Spleen (tissue), 11 donors: ENCODE measurements at regions not wholly inside any gene's neighbourhood (a gene's known extent, or its start where the extent isn't known, plus 50 kb on each side); places are given as distances from the start of the nearest gene placed in this dataset.
"Not testable (repeated sequence)": the region's sequence is repeated elsewhere in the genome, so short reads cannot be mapped to it uniquely, and the experiment has no call there.

ENCODE experiments used
- DNase-seq: peaks from one replicate; pipeline ENCODE4 v3.0.0-alpha.2; 2020
- H3K27ac ChIP-seq, 8 donors: fragments of 200-600 bp; sonication (generic) in 7 of 8; 1 replicate in 4 of 8; 2 replicates in 4 of 8; pipeline versions ENCODE4 v1.5.0 to v1.8.0; 2016 to 2021; ENCODE audit warnings: inconsistent platforms in 4 of 8, mild to moderate bottlenecking in 4 of 8, moderate library complexity in 1 of 8
- H3K27me3 ChIP-seq, 7 donors: fragments of 200-600 bp; sonication (generic) in 6 of 7; replicated peaks in 1 of 7; 1 replicate in 4 of 7; 2 replicates in 3 of 7; pipeline versions ENCODE4 v1.5.0 to v1.8.0; 2016 to 2021; ENCODE audit warnings: inconsistent platforms in 3 of 7, mild to moderate bottlenecking in 1 of 7
- H3K36me3 ChIP-seq, 6 donors: fragments of 200-600 bp; sonication (generic) in 5 of 6; 1 replicate in 4 of 6; 2 replicates in 2 of 6; pipeline versions ENCODE4 v1.5.0 to v1.8.0; 2016 to 2021; ENCODE audit warnings: inconsistent platforms in 2 of 6
- H3K4me1 ChIP-seq, 6 donors: fragments of 200-600 bp; sonication (generic) in 5 of 6; 1 replicate in 3 of 6; 2 replicates in 3 of 6; pipeline versions ENCODE4 v1.5.0 to v1.8.0; 2016 to 2021; ENCODE audit warnings: inconsistent platforms in 3 of 6
- H3K4me3 ChIP-seq, 8 donors: fragments of 200-600 bp; sonication (generic) in 7 of 8; 1 replicate in 4 of 8; 2 replicates in 4 of 8; pipeline versions ENCODE4 v1.5.0 to v1.8.0; 2016 to 2021; ENCODE audit warnings: inconsistent platforms in 4 of 8, mild to moderate bottlenecking in 4 of 8, moderate library complexity in 2 of 8
- H3K9me3 ChIP-seq, 8 donors: fragments of 200-600 bp; sonication (generic) in 7 of 8; 1 replicate in 4 of 8; 2 replicates in 4 of 8; pipeline versions ENCODE4 v1.5.0 to v1.8.0; 2016 to 2021; ENCODE audit warnings: inconsistent platforms in 4 of 8
- CTCF ChIP-seq, 11 experiments: fragments of 200-600 bp in 7 of 11; fragments of 450-650 bp in 4 of 11; sonication (generic) in 4 of 11; IDR thresholded peaks in 8 of 11; conservative IDR thresholded peaks in 3 of 11; 1 replicate in 7 of 11; 2 replicates in 4 of 11; pipeline versions ENCODE4 v1.4.0 to v1.8.0; 2016 to 2021; ENCODE audit warnings: antibody characterized with exemption in 11 of 11, inconsistent platforms in 4 of 11, mild to moderate bottlenecking in 1 of 11
- POLR2A ChIP-seq, 3 donors: fragments of 450-650 bp; IDR thresholded peaks; one replicate each; pipeline ENCODE4 v1.5.1; 2017; ENCODE audit warnings: antibody characterized with exemption in 3 of 3, mild to moderate bottlenecking in 1 of 3
- POLR2AphosphoS5 ChIP-seq, 3 donors: sonication (generic); formaldehyde crosslinking; IDR thresholded peaks; one replicate each; pipeline ENCODE4 v1.5.1; 2017; ENCODE audit warnings: antibody characterized with exemption in 3 of 3
- WGBS, 5 donors: extraction: QIAGEN DNeasy Blood & Tissue Kit in 3 of 5; methylation state at CpG; one replicate each; pipeline versions ENCODE4 v1.1.5 to v1.1.7; 2013 to 2018; 5-methylcytosine and 5-hydroxymethylcytosine counted together
- intact Hi-C: fragments of 100-400 bp; cut with DNase I; formaldehyde crosslinking; loops from one replicate; pipeline ENCODE4 v1.15.0; 2023; ENCODE audit warnings: low total_unique reads
- donor health status: healthy with polysubstance abuse.
- donor health status: DM: no; HTN: no; CAD: no; lungs with moderate emphysema.
- donor health status: DM: no; HTN: no; CAD: no.
- donor health status: Bipolar disorder and iron deficiency.
- donor health status: healthy.
- donor health status: DM: no; HTN: no; CAD: no.
- donor health status: DM: yes; HTN: yes; CAD: no.

- no peak overlapping the region for H3K4me3 ChIP-seq
- H3K27ac ChIP-seq, result no peak overlapping the region
- no peaks in the 10 kb centered on the region for H3K27me3 ChIP-seq
- 19 to 36% (median 26%) methylated on average over 2 of the region's 2 CpGs for WGBS, 5 donors
- no peaks in the 10 kb centered on the region for H3K4me1 ChIP-seq
- no peaks in the 10 kb centered on the region for H3K36me3 ChIP-seq
- no peaks in the 10 kb centered on the region for H3K9me3 ChIP-seq
- no peak for DNase-seq
- intact Hi-C loops, result no loop called here
- TF ChIP-seq POLR2AphosphoS5 (IDR thresholded peaks at IDR 0.05) (no peak), POLR2A (IDR thresholded peaks at IDR 0.05) (no peak), CTCF (IDR thresholded peaks at IDR 0.05 in 8 of 11, conservative IDR thresholded peaks at IDR 0.05 in 3 of 11) (no peak)
Observed at GRCh38 chrX:142637206-142637605, 388.5 kb upstream of the SPANXN4 start.

- TF ChIP-seq POLR2AphosphoS5 (IDR thresholded peaks at IDR 0.05) (no peak), POLR2A (IDR thresholded peaks at IDR 0.05) (no peak)
- whole genome bisulfite sequencing, 5 donors, result 51 to 73% (median 63%) methylated on average over 3 of the region's 3 CpGs
- Histone ChIP-seq H3K36me3 (no peaks in the 10 kb centered on the region), H3K4me1 (no peaks in the 10 kb centered on the region), H3K9me3 (no peaks in the 10 kb centered on the region), H3K4me3 (no peak overlapping the region), H3K27me3 (no peaks in the 10 kb centered on the region), H3K27ac (no peak overlapping the region)
- no peak for DNase-seq
- intact Hi-C loops, result no loop called here
Observed at GRCh38 chrX:142616636-142617035, 409.1 kb upstream of the SPANXN4 start.

GRCh38 chrX:142613403-142613802, 408.3 kb upstream of the MAGEC2 start:
- Histone ChIP-seq H3K36me3 (no peaks in the 10 kb centered on the region), H3K27ac (no peak overlapping the region), H3K4me3 (no peak overlapping the region), H3K4me1 (no peaks in the 10 kb centered on the region), H3K9me3 (no peaks in the 10 kb centered on the region), H3K27me3 (no peaks in the 10 kb centered on the region)
- no peak for DNase-seq
- no peak for TF ChIP-seq POLR2A (IDR thresholded peaks at IDR 0.05)
- intact Hi-C loops, result no loop called here

- H3K9me3 ChIP-seq, H3K27me3 ChIP-seq, H3K27ac ChIP-seq, H3K36me3 ChIP-seq, H3K4me1 ChIP-seq, intact Hi-C loops, H3K4me3 ChIP-seq, DNase-seq: not testable (repeated sequence)
- 69 to 94% (median 83%) methylated on average over 4 to 10 of the region's 10 CpGs for WGBS, 5 donors
Observed at GRCh38 chrX:142606629-142607028, 401.5 kb upstream of the MAGEC2 start.

- 76 to 90% (median 84%) methylated on average over 5 of the region's 5 CpGs for WGBS, 5 donors
Observed at GRCh38 chrX:142601792-142602191, 396.7 kb upstream of the MAGEC2 start.

More at GRCh38 chrX:142601792-142602191, 396.7 kb upstream of the MAGEC2 start:
- no peak overlapping the region for H3K4me3 ChIP-seq
- no peaks in the 10 kb centered on the region for H3K4me1 ChIP-seq
- intact Hi-C loops, result no loop called here
- no peak overlapping the region for H3K27ac ChIP-seq
- DNase-seq, result no peak
- TF ChIP-seq CTCF (IDR thresholded peaks at IDR 0.05 in 8 of 11, conservative IDR thresholded peaks at IDR 0.05 in 3 of 11) (no peak), POLR2AphosphoS5 (IDR thresholded peaks at IDR 0.05) (no peak), POLR2A (IDR thresholded peaks at IDR 0.05) (no peak)
- H3K9me3 ChIP-seq, result no peaks in the 10 kb centered on the region
- H3K27me3 ChIP-seq, result no peaks in the 10 kb centered on the region
- H3K36me3 ChIP-seq, result no peaks in the 10 kb centered on the region
